Peyer's patch (tissue), 4 donors: ENCODE measurements at regions not wholly inside any gene's neighbourhood (a gene's known extent, or its start where the extent isn't known, plus 50 kb on each side); places are given as distances from the start of the nearest gene placed in this dataset.

Experiments
- CTCF ChIP-seq, 6 experiments: fragments of 450-650 bp in 4 of 6; fragments of 200-600 bp in 2 of 6; sonication (generic) in 1 of 6; IDR thresholded peaks; one replicate each; pipeline ENCODE4 v1.5.1; 2017 to 2019; ENCODE audit warnings: antibody characterized with exemption in 6 of 6, mild to moderate bottlenecking in 3 of 6, moderate library complexity in 1 of 6
- POLR2A ChIP-seq, 2 donors: fragments of 450-650 bp; IDR thresholded peaks; one replicate each; pipeline ENCODE4 v1.5.1; 2017; ENCODE audit warnings: antibody characterized with exemption in 2 of 2, mild to moderate bottlenecking in 2 of 2, moderate library complexity in 2 of 2

- TF ChIP-seq CTCF (IDR thresholded peaks at IDR 0.05) (no peak), POLR2A (IDR thresholded peaks at IDR 0.05) (no peak)
These were observed 146.2 kb upstream of the JADE1 start for GRCh38 chr4:128663325-128663724.
